H9 (cell line): ENCODE measurements at regions not wholly inside any gene's neighbourhood (a gene's known extent, or its start where the extent isn't known, plus 50 kb on each side); places are given as distances from the start of the nearest gene placed in this dataset.

Experiments used
- DNase-seq: peaks from one replicate; pipeline ENCODE4 v3.0.0-alpha.2; 2017
- H2AFZ ChIP-seq: one replicate; pipeline ENCODE4 v1.6.1; 2013; ENCODE audit warnings: mild to moderate bottlenecking, low read length, control low read depth, moderate library complexity
- H2AK5ac ChIP-seq: 2 replicates; pipeline ENCODE4 v1.6.1; 2013; ENCODE audit warnings: low read length, control low read depth, mixed read lengths; ENCODE audit not compliant: insufficient read length
- H2BK120ac ChIP-seq: one replicate; pipeline ENCODE4 v1.6.1; 2013; ENCODE audit warnings: low read depth, mild to moderate bottlenecking, low read length, control low read depth, inconsistent platforms; ENCODE audit not compliant: poor library complexity, severe bottlenecking
- H2BK12ac ChIP-seq: 2 replicates; pipeline ENCODE4 v1.6.1; 2013; ENCODE audit warnings: low read length, control low read depth, mixed read lengths, low read depth; ENCODE audit not compliant: insufficient read length
- H2BK15ac ChIP-seq: 2 replicates; pipeline ENCODE4 v1.6.1; 2013; ENCODE audit warnings: low read depth, low read length, control low read depth
- H2BK20ac ChIP-seq: one replicate; pipeline ENCODE4 v1.6.1; 2013; ENCODE audit warnings: low read depth, mild to moderate bottlenecking, low read length, control low read depth, inconsistent platforms; ENCODE audit not compliant: poor library complexity, severe bottlenecking
- H2BK5ac ChIP-seq: 2 replicates; pipeline ENCODE4 v1.6.1; 2013; ENCODE audit warnings: low read length, control low read depth, mixed read lengths; ENCODE audit not compliant: insufficient read length
- H3K14ac ChIP-seq: 2 replicates; pipeline ENCODE4 v1.6.1; 2013; ENCODE audit warnings: low read length, control low read depth; ENCODE audit not compliant: insufficient read depth
- H3K18ac ChIP-seq: 2 replicates; pipeline ENCODE4 v1.6.1; 2013; ENCODE audit warnings: low read depth, mild to moderate bottlenecking, mixed read lengths, low read length, control low read depth; ENCODE audit not compliant: insufficient read length
- H3K23ac ChIP-seq: 2 replicates; pipeline ENCODE4 v1.6.1; 2013; ENCODE audit warnings: low read length, control low read depth, mixed read lengths, low read depth; ENCODE audit not compliant: insufficient read length
- H3K23me2 ChIP-seq: 2 replicates; pipeline ENCODE4 v1.6.1; 2013; ENCODE audit warnings: low read depth, mild to moderate bottlenecking, mixed read lengths, low read length, control low read depth; ENCODE audit not compliant: insufficient read length, poor library complexity, severe bottlenecking
- H3K27ac ChIP-seq: 2 replicates; pipeline ENCODE4 v1.5.1; 2013; ENCODE audit warnings: low read length, control low read depth, mixed read lengths, low read depth; ENCODE audit not compliant: insufficient read length
- H3K27me3 ChIP-seq: 2 replicates; pipeline ENCODE4 v1.6.1; 2013; ENCODE audit warnings: low read length, control low read depth, inconsistent platforms; ENCODE audit not compliant: insufficient read depth
- H3K4ac ChIP-seq: 2 replicates; pipeline ENCODE4 v1.6.1; 2013; ENCODE audit warnings: low read depth, mild to moderate bottlenecking, control low read depth, inconsistent platforms, low read length, moderate library complexity
- H3K4me1 ChIP-seq: 2 replicates; pipeline ENCODE4 v1.6.1; 2013; ENCODE audit warnings: low read length, control low read depth, inconsistent platforms; ENCODE audit not compliant: insufficient read depth
- H3K4me2 ChIP-seq: 2 replicates; pipeline ENCODE4 v1.6.1; 2013; ENCODE audit warnings: low read length, control low read depth, mixed read lengths; ENCODE audit not compliant: insufficient read length, insufficient read depth
- H3K56ac ChIP-seq: 2 replicates; pipeline ENCODE4 v1.6.1; 2013; ENCODE audit warnings: low read depth, mild to moderate bottlenecking, mixed read lengths, low read length, control low read depth; ENCODE audit not compliant: insufficient read length
- H3K79me1 ChIP-seq: 2 replicates; pipeline ENCODE4 v1.6.1; 2013; ENCODE audit warnings: low read depth, mild to moderate bottlenecking, moderate library complexity, low read length, control low read depth, inconsistent platforms; ENCODE audit not compliant: insufficient read depth, poor library complexity, severe bottlenecking
- H3K79me2 ChIP-seq: 2 replicates; pipeline ENCODE4 v1.6.1; 2013; ENCODE audit warnings: low read length, control low read depth, inconsistent platforms; ENCODE audit not compliant: insufficient read depth
- H3K9ac ChIP-seq: 2 replicates; pipeline ENCODE4 v1.6.1; 2013; ENCODE audit warnings: low read length, control low read depth, mixed read lengths; ENCODE audit not compliant: insufficient read length; ENCODE audit errors: extremely low read depth
- H3K9me3 ChIP-seq: one replicate; pipeline ENCODE4 v1.6.1; 2013; ENCODE audit warnings: low read depth, low read length, inconsistent platforms; ENCODE audit not compliant: control insufficient read depth
- H3T11ph ChIP-seq: one replicate; pipeline ENCODE4 v1.6.1; 2013; ENCODE audit warnings: mild to moderate bottlenecking, low read length, control low read depth, inconsistent platforms
- H4K20me1 ChIP-seq: one replicate; pipeline ENCODE4 v1.6.1; 2013; ENCODE audit not compliant: control insufficient read depth, insufficient read length, insufficient read depth
- H4K5ac ChIP-seq: 2 replicates; pipeline ENCODE4 v1.6.1; 2013; ENCODE audit warnings: low read depth, mild to moderate bottlenecking, mixed read lengths, low read length, control low read depth; ENCODE audit not compliant: insufficient read length
- H4K8ac ChIP-seq: replicated peaks from 2 replicates; pipeline ENCODE4 v1.6.1; 2013; ENCODE audit warnings: low read length, control low read depth, mixed read lengths, low read depth; ENCODE audit not compliant: insufficient read length
- H4K91ac ChIP-seq: 2 replicates; pipeline ENCODE4 v1.6.1; 2013; ENCODE audit warnings: low read depth, mild to moderate bottlenecking, moderate library complexity, mixed read lengths, low read length, control low read depth; ENCODE audit not compliant: insufficient read length
- H3K27ac Mint-ChIP-seq, 3 experiments: 2 replicates in 2 of 3; 3 replicates in 1 of 3; pipeline ENCODE4 v1.8.0; 2020 to 2021; ENCODE audit warnings: mixed read lengths in 3 of 3, mild to moderate bottlenecking in 1 of 3, moderate library complexity in 1 of 3
- H3K27me3 Mint-ChIP-seq: 2 replicates; pipeline ENCODE4 v1.8.0; 2021; ENCODE audit warnings: low read depth, mild to moderate bottlenecking, moderate library complexity, mixed read lengths
- H3K36me3 Mint-ChIP-seq, 3 experiments: 2 replicates in 2 of 3; 3 replicates in 1 of 3; pipeline ENCODE4 v1.8.0; 2020 to 2021; ENCODE audit warnings: low read depth in 3 of 3, mixed read lengths in 3 of 3; ENCODE audit not compliant: insufficient read depth in 1 of 3
- H3K4me1 Mint-ChIP-seq, 2 experiments: 2 replicates each; pipeline ENCODE4 v1.8.0; 2020; ENCODE audit warnings: mixed read lengths in 2 of 2
- H3K4me3 Mint-ChIP-seq, 2 experiments: 2 replicates in 1 of 2; 3 replicates in 1 of 2; pipeline ENCODE4 v1.8.0; 2020 to 2021; ENCODE audit warnings: mild to moderate bottlenecking in 2 of 2, mixed read lengths in 2 of 2, moderate library complexity in 1 of 2
- H3K9me3 Mint-ChIP-seq, 2 experiments: 2 replicates in 1 of 2; 3 replicates in 1 of 2; pipeline ENCODE4 v1.8.0; 2020; ENCODE audit warnings: mild to moderate bottlenecking in 2 of 2, mixed read lengths in 2 of 2, moderate library complexity in 1 of 2
- WGBS: extraction: QIAGEN DNeasy Blood & Tissue Kit; methylation state at CpG from one replicate; pipeline ENCODE4 v1.1.7; 2013; ENCODE audit warnings: missing lambda C conversion rate, low lambda C conversion rate, mixed read lengths; ENCODE audit not compliant: insufficient read length; ENCODE audit errors: extremely low coverage; 5-methylcytosine and 5-hydroxymethylcytosine counted together
- TF ChIP-seq, protein P1 (sequence below): fragments of 200-600 bp; sonication (generic); conservative IDR thresholded peaks from 3 replicates; pipeline ENCODE4 v1.8.0; 2021; ENCODE audit warnings: antibody characterized with exemption, mild to moderate bottlenecking

DNA sequence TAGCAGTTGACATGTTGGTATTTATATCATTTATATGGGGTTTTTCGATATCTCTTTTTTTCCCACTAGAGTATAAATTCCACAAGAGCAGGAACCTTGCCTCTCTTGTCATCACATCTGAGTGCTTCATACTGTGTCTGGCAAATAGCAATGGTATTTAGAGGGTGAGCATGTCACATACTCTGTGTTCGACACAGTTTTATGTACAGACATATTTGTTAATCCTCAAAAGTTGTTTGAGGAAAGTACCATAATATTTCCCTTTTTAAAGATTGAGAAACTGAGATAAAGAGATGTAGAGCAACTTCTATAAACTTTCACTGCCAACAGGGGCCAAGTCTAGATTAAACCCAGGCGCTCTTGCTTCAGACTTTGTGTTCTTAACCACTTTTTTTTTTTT is 324.6 kb upstream of the PDGFD start:
- H3K27me3 Mint-ChIP-seq, result no peaks in the 10 kb centered on the region
- WGBS, result no CpG with 5 or more reads among the region's 3 CpGs

More for the DNA sequence above, 324.6 kb upstream of the PDGFD start:
- Histone ChIP-seq H3K9me3 (peaks cover 32% of the 10 kb centered on the region), H4K91ac (no peak overlapping the region), H3K23me2 (no peaks in the 10 kb centered on the region), H3K27me3 (no peaks in the 10 kb centered on the region), H3K9ac (no peak overlapping the region), H2BK5ac (no peak overlapping the region), H3K79me2 (no peaks in the 10 kb centered on the region), H3K4me2 (no peak overlapping the region), H4K5ac (no peak overlapping the region), H2AK5ac (no peak overlapping the region), H3K23ac (no peak overlapping the region), H3K4me1 (no peaks in the 10 kb centered on the region), H2BK15ac (no peak overlapping the region), H2BK12ac (no peak overlapping the region), H2BK20ac (no peak overlapping the region), H3K14ac (no peak overlapping the region), H2AFZ (no peak overlapping the region), H2BK120ac (no peak overlapping the region), H3K18ac (no peak overlapping the region), H3T11ph (no peak overlapping the region), H4K8ac (no peak overlapping the region), H3K56ac (no peak overlapping the region), H3K4ac (no peak overlapping the region), H4K20me1 (no peaks in the 10 kb centered on the region), H3K27ac (no peak overlapping the region), H3K79me1 (no peaks in the 10 kb centered on the region)
- DNase-seq, result no peak
- no peaks in the 10 kb centered on the region for H3K4me1 Mint-ChIP-seq
- H3K36me3 Mint-ChIP-seq, result peaks cover 16 to 36% (median 19%) of the 10 kb centered on the region in 3 experiments
- H3K9me3 Mint-ChIP-seq, result peaks cover 41 to 43% of the 10 kb centered on the region in 2 experiments
- H3K27ac Mint-ChIP-seq, result no peak overlapping the region
- TF ChIP-seq, protein P1, sequence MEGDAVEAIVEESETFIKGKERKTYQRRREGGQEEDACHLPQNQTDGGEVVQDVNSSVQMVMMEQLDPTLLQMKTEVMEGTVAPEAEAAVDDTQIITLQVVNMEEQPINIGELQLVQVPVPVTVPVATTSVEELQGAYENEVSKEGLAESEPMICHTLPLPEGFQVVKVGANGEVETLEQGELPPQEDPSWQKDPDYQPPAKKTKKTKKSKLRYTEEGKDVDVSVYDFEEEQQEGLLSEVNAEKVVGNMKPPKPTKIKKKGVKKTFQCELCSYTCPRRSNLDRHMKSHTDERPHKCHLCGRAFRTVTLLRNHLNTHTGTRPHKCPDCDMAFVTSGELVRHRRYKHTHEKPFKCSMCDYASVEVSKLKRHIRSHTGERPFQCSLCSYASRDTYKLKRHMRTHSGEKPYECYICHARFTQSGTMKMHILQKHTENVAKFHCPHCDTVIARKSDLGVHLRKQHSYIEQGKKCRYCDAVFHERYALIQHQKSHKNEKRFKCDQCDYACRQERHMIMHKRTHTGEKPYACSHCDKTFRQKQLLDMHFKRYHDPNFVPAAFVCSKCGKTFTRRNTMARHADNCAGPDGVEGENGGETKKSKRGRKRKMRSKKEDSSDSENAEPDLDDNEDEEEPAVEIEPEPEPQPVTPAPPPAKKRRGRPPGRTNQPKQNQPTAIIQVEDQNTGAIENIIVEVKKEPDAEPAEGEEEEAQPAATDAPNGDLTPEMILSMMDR, result no peak
- H3K4me3 Mint-ChIP-seq, result no peak overlapping the region
